B cell (primary cell): ENCODE measurements at regions not wholly inside any gene's neighbourhood (a gene's known extent, or its start where the extent isn't known, plus 50 kb on each side); places are given as distances from the start of the nearest gene placed in this dataset.

ENCODE experiments used
- ATAC-seq: fragments of 200-7000 bp; cut with Tn5 transposase; one replicate; pipeline ENCODE4 v1.10.0; 2021; ENCODE audit warnings: low read depth, mild to moderate bottlenecking, moderate number of reproducible peaks, moderate library complexity
- CTCF ChIA-PET: fragments of 350-600 bp; sonication (Branson Sonifier 250); formaldehyde crosslinking; loops from one replicate; lab custom pipeline; 2021; ENCODE audit warnings: antibody characterized with exemption, inconsistent platforms; lab: Charles Lee
- POLR2A ChIA-PET: fragments of 350-600 bp; sonication (Branson Sonifier 250); formaldehyde crosslinking; loops from one replicate; lab custom pipeline; 2021; ENCODE audit warnings: antibody characterized with exemption; lab: Charles Lee
- DNase-seq: peaks from one replicate; pipeline ENCODE4 v3.0.0; 2013
- H2AFZ ChIP-seq: 2 replicates; pipeline ENCODE4 v1.6.1; 2012; ENCODE audit warnings: mild to moderate bottlenecking, low read depth, low read length; ENCODE audit not compliant: insufficient read depth, poor library complexity, severe bottlenecking
- H3K27ac ChIP-seq, 2 donors: 1 replicate in 1 of 2; 2 replicates in 1 of 2; pipeline ENCODE4 v1.5.1; 2012 to 2013; ENCODE audit warnings: low read length in 2 of 2, mild to moderate bottlenecking in 2 of 2, moderate library complexity in 1 of 2
- H3K27me3 ChIP-seq, 4 experiments: fragments of 200-600 bp in 1 of 4; sonication (generic) in 1 of 4; replicated peaks in 1 of 4; 1 replicate in 2 of 4; 2 replicates in 2 of 4; pipeline versions ENCODE4 v1.6.1 to v1.7.0; 2013 to 2016; ENCODE audit warnings: low read length in 3 of 4, mild to moderate bottlenecking in 2 of 4, mixed read lengths in 1 of 4, moderate library complexity in 1 of 4; ENCODE audit not compliant: insufficient read depth in 4 of 4, control insufficient read depth in 3 of 4; ENCODE audit errors: control extremely low read depth in 1 of 4
- H3K36me3 ChIP-seq, 2 experiments: replicated peaks in 1 of 2; 1 replicate in 1 of 2; 2 replicates in 1 of 2; pipeline versions ENCODE4 v1.6.1 to v1.7.1; 2013; ENCODE audit warnings: low read length in 1 of 2; ENCODE audit not compliant: insufficient read depth in 2 of 2, control insufficient read depth in 1 of 2; ENCODE audit errors: control extremely low read depth in 1 of 2, extremely low read depth in 1 of 2
- H3K4me1 ChIP-seq, 2 donors: fragments of 200-600 bp in 1 of 2; sonication (generic) in 1 of 2; 1 replicate in 1 of 2; 2 replicates in 1 of 2; pipeline versions ENCODE4 v1.5.1 to v1.6.1; 2013 to 2017; ENCODE audit warnings: low read length in 2 of 2; ENCODE audit not compliant: control insufficient read depth in 2 of 2, insufficient read depth in 2 of 2
- H3K4me2 ChIP-seq: replicated peaks from 2 replicates; pipeline ENCODE3; 2012; ENCODE audit warnings: mild to moderate bottlenecking, low read depth, low read length; ENCODE audit not compliant: poor library complexity, severe bottlenecking
- H3K4me3 ChIP-seq, 5 experiments: fragments of 200-600 bp in 1 of 5; sonication (generic) in 1 of 5; 1 replicate in 3 of 5; 2 replicates in 2 of 5; pipeline versions ENCODE4 v1.5.1 to v1.7.0; 2011 to 2016; ENCODE audit warnings: low read length in 4 of 5, mild to moderate bottlenecking in 4 of 5, low read depth in 2 of 5, control low read depth in 1 of 5, moderate library complexity in 1 of 5; ENCODE audit not compliant: insufficient read depth in 1 of 5; ENCODE audit errors: control extremely low read depth in 1 of 5, extremely low read depth in 1 of 5
- H3K79me2 ChIP-seq: fragments of 200-600 bp; sonication (generic); one replicate; pipeline ENCODE4 v1.6.0; 2016; ENCODE audit warnings: low read length; ENCODE audit not compliant: control insufficient read depth, insufficient read depth
- H3K9ac ChIP-seq: fragments of 200-600 bp; sonication (generic); 2 replicates; pipeline ENCODE4 v1.6.1; 2017; ENCODE audit warnings: mild to moderate bottlenecking, low read length, moderate library complexity
- H3K9me3 ChIP-seq, 3 donors: one replicate each; pipeline versions ENCODE4 v1.6.1 to v1.7.1; 2013; ENCODE audit warnings: low read length in 2 of 3; ENCODE audit not compliant: control insufficient read depth in 2 of 3, insufficient read depth in 1 of 3; ENCODE audit errors: control extremely low read depth in 1 of 3
- H4K20me1 ChIP-seq: 2 replicates; pipeline ENCODE4 v1.6.0; 2012; ENCODE audit warnings: mild to moderate bottlenecking, low read length; ENCODE audit not compliant: insufficient read depth, control insufficient read depth, poor library complexity, severe bottlenecking
- H3K27ac Mint-ChIP-seq: one replicate; pipeline ENCODE4 v1.8.0; 2021; ENCODE audit warnings: mixed read lengths
- H3K27me3 Mint-ChIP-seq: one replicate; pipeline ENCODE4 v1.8.0; 2021; ENCODE audit warnings: mixed read lengths
- H3K4me1 Mint-ChIP-seq: one replicate; pipeline ENCODE4 v1.8.0; 2021; ENCODE audit warnings: mixed read lengths
- H3K4me3 Mint-ChIP-seq: one replicate; pipeline ENCODE4 v1.8.0; 2021; ENCODE audit warnings: mixed read lengths
- H3K9me3 Mint-ChIP-seq: one replicate; pipeline ENCODE4 v1.8.0; 2022; ENCODE audit warnings: mixed read lengths; ENCODE audit not compliant: insufficient read depth
- CTCF ChIP-seq: fragments of 200-600 bp; IDR thresholded peaks from one replicate; pipeline ENCODE4 v1.8.0; 2022; ENCODE audit warnings: antibody characterized with exemption, mild to moderate bottlenecking
- EZH2 ChIP-seq: IDR thresholded peaks from 2 replicates; pipeline ENCODE4 v1.6.1; 2012; ENCODE audit warnings: borderline replicate concordance, low read depth, mild to moderate bottlenecking, moderate library complexity, low read length; ENCODE audit not compliant: insufficient read depth, poor library complexity, severe bottlenecking
- WGBS: methylation state at CpG from one replicate; pipeline ENCODE4 v1.1.5; 2013; ENCODE audit warnings: missing lambda C conversion rate; ENCODE audit not compliant: insufficient coverage; 5-methylcytosine and 5-hydroxymethylcytosine counted together
- intact Hi-C: fragments of 100-400 bp; cut with micrococcal nuclease; formaldehyde crosslinking; loops from one replicate; pipeline ENCODE4 v1.10.0; 2022

DNA sequence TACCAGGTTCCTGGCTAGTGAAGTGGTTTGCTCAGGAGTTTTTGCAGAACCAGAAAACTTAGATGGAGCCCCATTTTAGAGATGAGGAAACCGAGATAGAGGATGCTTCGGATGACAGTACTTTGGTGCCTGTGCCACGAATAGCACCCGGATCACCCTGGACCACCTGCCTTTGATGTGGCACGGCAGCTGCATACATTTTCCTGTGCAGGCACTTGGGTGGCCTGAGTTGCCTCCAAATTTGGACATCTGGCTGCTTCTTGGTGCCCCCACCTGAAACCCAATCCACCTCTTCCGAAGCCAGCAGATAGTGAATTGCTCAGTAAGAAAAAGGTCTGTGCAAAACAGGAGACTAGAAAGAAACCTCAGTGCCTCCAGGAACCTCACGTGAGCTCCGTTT is 140.6 kb upstream of the ID2 start:
- POLR2A ChIA-PET: no interaction called here
- Mint-ChIP-seq H3K4me3 (no peak overlapping the region), H3K27me3 (peaks cover 47% of the 10 kb centered on the region), H3K27ac (peak overlapping the region; percentile 22), H3K9me3 (no peaks in the 10 kb centered on the region), H3K4me1 (peaks cover 46% of the 10 kb centered on the region)
- no peak overlapping the region for H3K27ac ChIP-seq
- no peak overlapping the region for H3K4me2 ChIP-seq
- intact Hi-C loops: loop anchor here (5.0 kb wide), 1 partner anchor 36 kb away; no protein-coding TSS in a partner anchor
- H4K20me1 ChIP-seq: no peaks in the 10 kb centered on the region
- no peaks in the 10 kb centered on the region for H3K79me2 ChIP-seq
- H2AFZ ChIP-seq: no peak overlapping the region
- peaks cover 0 to 16% (median 0%) of the 10 kb centered on the region in 3 donors for H3K9me3 ChIP-seq
- no peaks in the 10 kb centered on the region for H3K36me3 ChIP-seq
- ATAC-seq (no peak), DNase-seq (no peak)
- 60% methylated on average over 8 of the region's 8 CpGs for WGBS
- CTCF ChIA-PET: no interaction called here
- H3K9ac ChIP-seq: no peak overlapping the region
- peaks cover 44 to 60% of the 10 kb centered on the region in 2 donors for H3K4me1 ChIP-seq
- no peak overlapping the region for H3K4me3 ChIP-seq
- peaks cover 0 to 71% (median 24%) of the 10 kb centered on the region in 4 experiments for H3K27me3 ChIP-seq
- TF ChIP-seq EZH2: no peak
- no peak for TF ChIP-seq CTCF

DNA sequence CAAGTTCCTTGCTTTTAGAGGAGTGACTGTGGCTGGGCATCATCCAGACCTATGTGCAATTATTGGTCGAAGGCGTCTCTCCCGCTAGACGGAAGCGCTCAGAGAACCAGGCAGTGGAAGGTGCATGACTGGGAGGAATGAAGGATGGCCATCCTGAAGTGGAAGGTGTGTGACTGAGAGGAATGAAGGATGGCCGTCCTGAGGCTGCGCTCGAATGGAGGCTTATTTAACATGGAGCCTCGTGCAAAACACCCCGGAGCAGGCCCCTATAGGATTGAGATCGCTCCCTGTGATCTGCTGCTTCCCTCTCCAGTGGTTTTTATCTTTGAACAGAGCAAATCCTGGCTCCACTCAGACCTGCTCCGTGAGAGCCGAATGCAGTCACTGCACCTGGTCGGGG is 140.2 kb upstream of the ID2 start:
- Histone ChIP-seq H4K20me1 (no peaks in the 10 kb centered on the region), H3K9ac (no peak overlapping the region), H3K9me3 (peaks cover 0 to 18% (median 0%) of the 10 kb centered on the region in 3 donors), H2AFZ (no peak overlapping the region), H3K4me2 (no peak overlapping the region), H3K4me3 (no peak overlapping the region), H3K27ac (no peak overlapping the region), H3K79me2 (no peaks in the 10 kb centered on the region), H3K36me3 (no peaks in the 10 kb centered on the region), H3K27me3 (peaks cover 0 to 70% (median 23%) of the 10 kb centered on the region in 4 experiments), H3K4me1 (peaks cover 44 to 57% of the 10 kb centered on the region in 2 donors)
- H3K27ac Mint-ChIP-seq: peak overlapping the region; percentile 22
- no peak for ATAC-seq
- peaks cover 46% of the 10 kb centered on the region for H3K27me3 Mint-ChIP-seq
- CTCF ChIA-PET: no interaction called here
- intact Hi-C loops: loop anchor here (2.0 to 5.0 kb wide), 2 partner anchors 36 to 65 kb away; no protein-coding TSS in a partner anchor
- H3K4me3 Mint-ChIP-seq: no peak overlapping the region
- POLR2A ChIA-PET: no interaction called here
- peaks cover 48% of the 10 kb centered on the region for H3K4me1 Mint-ChIP-seq
- no peak for TF ChIP-seq CTCF
- no peak for TF ChIP-seq EZH2
- no peaks in the 10 kb centered on the region for H3K9me3 Mint-ChIP-seq
- WGBS: 96% methylated on average over 14 of the region's 14 CpGs
- no peak for DNase-seq
